ENCODE measurements at regions not wholly inside any gene's neighbourhood (a gene's known extent, or its start where the extent isn't known, plus 50 kb on each side); places are given as distances from the start of the nearest gene placed in this dataset.

DNA sequence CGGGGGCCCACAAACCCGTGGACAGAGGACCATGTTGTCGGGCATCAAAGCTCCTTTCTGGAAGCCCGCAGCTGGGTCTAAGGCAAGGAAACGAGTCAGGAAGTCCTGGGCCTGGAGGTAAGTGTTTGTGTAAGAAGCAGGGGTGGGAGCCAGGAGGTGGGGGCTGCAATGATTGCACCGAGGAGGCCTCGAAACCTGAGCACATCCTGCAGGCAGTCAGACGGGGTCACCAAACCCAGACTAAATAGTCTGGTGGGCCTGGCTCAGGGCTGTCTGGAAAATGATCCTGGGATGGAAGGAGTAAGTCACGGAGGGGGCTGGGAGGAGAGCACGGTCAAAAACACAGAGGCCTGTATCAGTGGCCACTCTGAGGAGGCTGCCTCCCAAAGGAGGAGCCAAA is 539.2 kb downstream of the MN1 start:
- ATAC-seq (ENCODE audit: low FRiP score) (no peak), DNase-seq (ENCODE audit: low spot score) (no peak)
- TF ChIP-seq, protein P1, sequence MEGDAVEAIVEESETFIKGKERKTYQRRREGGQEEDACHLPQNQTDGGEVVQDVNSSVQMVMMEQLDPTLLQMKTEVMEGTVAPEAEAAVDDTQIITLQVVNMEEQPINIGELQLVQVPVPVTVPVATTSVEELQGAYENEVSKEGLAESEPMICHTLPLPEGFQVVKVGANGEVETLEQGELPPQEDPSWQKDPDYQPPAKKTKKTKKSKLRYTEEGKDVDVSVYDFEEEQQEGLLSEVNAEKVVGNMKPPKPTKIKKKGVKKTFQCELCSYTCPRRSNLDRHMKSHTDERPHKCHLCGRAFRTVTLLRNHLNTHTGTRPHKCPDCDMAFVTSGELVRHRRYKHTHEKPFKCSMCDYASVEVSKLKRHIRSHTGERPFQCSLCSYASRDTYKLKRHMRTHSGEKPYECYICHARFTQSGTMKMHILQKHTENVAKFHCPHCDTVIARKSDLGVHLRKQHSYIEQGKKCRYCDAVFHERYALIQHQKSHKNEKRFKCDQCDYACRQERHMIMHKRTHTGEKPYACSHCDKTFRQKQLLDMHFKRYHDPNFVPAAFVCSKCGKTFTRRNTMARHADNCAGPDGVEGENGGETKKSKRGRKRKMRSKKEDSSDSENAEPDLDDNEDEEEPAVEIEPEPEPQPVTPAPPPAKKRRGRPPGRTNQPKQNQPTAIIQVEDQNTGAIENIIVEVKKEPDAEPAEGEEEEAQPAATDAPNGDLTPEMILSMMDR (IDR thresholded peaks at IDR 0.05) = no peak

DNA sequence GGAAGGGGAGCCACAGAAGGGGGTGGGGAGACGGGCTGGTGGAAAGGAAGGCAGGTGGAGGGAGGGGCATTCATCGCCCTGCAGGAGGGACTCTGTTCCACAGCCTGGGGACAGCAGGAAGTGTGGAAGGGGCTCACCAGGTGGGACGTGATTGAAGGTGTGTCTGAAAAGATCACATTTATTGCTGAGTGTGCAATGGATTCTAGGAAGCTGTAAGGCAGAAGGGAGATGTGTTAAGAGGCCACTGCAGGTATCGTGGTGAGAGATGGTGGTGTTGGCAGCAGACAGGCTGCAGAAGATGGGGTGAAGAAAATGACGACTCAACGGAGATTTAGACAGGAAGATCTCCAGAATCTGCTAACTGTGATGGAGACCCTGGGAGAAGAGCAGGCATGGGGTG is 537.4 kb downstream of the MN1 start:
- TF ChIP-seq, protein P1 (IDR thresholded peaks at IDR 0.05) = no peak
- no peak for DNase-seq (ENCODE audit: low spot score)
- no peak for ATAC-seq (ENCODE audit: low FRiP score)

DNA sequence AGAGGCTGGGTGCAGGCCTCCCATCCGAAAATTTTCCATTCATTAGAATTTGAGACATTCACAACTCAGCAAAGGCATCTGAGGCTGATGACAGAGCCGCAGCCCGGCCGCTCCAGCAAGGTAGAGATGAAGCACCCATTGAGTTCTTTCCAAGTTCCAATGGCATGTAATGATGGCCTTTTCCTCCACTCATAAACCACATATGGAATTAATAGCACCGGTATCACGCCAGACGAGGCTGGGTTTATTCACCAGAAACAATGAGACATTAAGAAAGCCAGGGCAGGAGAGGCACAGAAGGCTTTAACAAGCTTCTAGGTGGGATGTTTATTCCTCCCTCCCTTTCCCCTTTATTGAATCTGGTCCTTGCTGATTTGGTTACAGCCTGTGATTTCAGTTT is 534.4 kb downstream of the MN1 start:
- DNase-seq (ENCODE audit: low spot score) = no peak
- ATAC-seq (ENCODE audit: low FRiP score) = no peak
- TF ChIP-seq, protein P1 (IDR thresholded peaks at IDR 0.05) = no peak

DNA sequence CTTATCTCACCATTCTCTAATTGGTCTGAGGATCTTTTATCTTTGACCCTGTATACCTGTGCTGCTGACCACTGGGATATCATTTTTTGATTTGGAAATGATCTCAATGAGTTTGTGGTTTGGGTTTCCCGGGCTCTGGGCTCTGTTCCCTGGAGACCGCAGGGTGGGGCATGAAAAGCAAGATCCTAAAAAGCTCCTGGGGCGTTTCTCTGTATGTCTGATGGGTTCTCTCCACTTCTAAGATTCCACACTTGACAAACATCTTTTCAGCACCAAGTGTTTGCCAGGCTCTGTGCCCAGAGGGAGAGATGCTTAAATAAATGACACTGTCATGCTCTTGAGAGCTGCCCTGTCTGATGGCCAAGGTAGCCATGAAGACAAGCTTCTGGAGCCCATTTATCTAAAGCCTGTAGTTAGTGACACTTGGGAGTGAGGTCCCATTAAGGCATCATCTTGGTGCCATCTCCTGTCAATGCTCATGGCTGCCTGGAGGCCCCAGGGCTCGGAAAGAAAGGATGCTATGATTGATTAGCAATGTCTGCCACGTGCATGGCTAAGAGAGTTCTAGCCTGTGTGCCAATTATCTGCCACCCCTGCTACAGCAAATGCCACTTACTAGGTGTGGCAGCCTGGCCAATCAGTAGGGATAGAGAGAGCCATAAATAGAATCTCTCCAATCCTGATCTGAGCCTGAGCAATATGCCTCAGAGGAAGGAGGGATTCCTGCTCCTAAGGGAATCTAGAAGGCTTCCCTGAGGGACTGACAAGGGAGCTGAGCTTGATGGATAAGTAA is 531.6 kb downstream of the MN1 start:
- ATAC-seq (ENCODE audit: low FRiP score) (no peak), DNase-seq (ENCODE audit: low spot score) (no peak)
- TF ChIP-seq, protein P1 (IDR thresholded peaks at IDR 0.05) = no peak

DNA sequence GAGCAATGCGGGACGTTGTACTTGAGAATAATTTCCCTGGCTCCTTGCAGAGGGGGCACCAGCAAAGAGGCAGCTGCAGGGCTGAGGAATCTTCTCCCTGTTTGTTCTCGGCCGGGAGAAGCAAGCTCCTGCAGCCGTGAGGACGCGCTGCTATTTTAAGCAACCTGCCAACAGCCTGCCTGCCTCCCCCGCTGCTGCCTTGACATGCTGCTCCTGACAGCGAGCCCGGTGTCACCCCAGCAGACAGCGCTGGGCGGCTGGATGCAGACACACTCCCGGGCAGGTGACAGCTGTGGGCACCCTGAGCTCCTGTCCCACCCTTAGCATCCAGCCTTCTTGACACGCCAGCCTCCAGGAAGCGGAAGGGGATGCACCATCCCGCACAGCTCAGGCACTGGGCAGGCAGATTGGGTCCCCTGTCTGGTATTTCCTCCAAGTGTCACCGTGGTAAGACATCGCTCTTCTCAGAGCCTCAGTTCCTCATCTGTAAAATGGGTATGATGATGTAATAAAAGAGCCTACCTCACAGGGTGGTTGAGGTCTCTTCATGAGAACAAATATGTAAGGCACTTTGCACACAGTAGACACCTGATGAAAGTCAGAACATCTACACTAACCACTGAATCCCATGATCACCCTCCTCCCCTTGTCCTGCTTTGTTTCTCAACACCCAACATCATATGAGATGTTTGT is 530.6 kb downstream of the MN1 start:
- TF ChIP-seq, protein P1 (IDR thresholded peaks at IDR 0.05) = no peak

DNA sequence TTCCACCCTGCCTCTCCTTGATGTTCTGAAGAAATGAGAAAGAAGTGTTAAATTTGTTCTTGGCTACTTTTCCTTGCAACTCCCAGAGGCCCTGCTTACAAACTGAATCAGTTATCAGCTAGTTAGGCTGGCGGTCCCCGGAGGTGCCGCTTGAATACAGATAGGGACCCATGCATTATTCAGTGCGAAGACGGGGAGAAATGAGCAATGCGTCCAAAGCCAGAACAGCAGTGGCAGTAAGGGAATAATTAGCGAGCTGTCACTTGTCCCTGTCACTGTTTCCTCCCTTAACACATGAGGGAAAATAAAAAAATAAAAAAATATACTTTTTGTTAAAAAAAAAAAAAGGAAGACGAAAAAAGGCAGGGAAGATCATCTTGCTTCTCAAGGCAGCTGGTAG is 528.1 kb downstream of the MN1 start:
- TF ChIP-seq, protein P1 (IDR thresholded peaks at IDR 0.05) = no peak
- no peak for ATAC-seq (ENCODE audit: low FRiP score)
- DNase-seq (ENCODE audit: low spot score) = no peak

More for the DNA sequence above, 530.6 kb downstream of the MN1 start:
- DNase-seq (ENCODE audit: low spot score) (no peak), ATAC-seq (ENCODE audit: low FRiP score) (no peak)

DNA sequence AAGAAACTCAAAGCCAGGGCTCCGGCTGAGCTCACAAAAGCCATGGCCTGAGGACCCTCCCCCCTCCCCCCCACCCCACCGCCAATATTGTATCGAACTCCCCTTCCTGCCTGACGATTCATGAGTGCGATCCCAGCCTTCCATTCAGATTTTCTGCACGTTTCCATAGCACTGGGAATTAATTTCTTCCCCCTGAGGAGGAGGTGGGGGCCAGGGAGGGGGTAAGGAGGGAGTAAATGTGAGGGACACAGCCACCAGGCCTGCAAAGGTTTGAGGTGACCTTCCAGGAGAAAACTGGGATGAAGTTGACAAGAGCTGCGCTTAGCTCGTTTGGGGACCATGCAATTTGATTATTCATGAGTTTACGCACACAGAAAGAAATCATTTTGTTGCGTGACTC is 527.7 kb downstream of the MN1 start:
- ATAC-seq (ENCODE audit: low FRiP score) (no peak), DNase-seq (ENCODE audit: low spot score) (no peak)
- TF ChIP-seq, protein P1 (IDR thresholded peaks at IDR 0.05) = no peak
